ENCODE measurements at regions not wholly inside any gene's neighbourhood (a gene's known extent, or its start where the extent isn't known, plus 50 kb on each side); places are given as distances from the start of the nearest gene placed in this dataset.

DNA sequence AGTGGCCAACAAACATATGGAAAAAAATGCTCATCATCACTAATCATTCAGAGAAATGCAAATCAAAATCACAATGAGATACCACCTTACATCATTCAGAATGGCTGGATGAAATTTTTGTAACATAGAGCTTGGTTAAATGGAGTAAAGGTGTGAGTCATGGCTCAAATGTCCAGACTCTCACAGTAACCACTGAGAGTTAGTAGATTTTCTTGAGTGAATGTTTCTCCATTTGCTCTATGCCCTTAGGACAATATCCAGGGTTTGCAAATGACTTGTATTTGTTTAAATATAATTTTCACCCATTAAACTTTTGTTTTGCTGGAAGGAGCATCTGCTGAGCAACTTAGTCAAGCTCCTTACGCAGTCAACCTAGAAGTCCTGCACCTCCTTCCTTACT, 967.2 kb downstream of the XPNPEP1 start:
- ChIA-PET POLR2A (ENCODE audit: partially characterized antibody) (no interaction called here), CTCF (ENCODE audit: partially characterized antibody) (no interaction called here)
- DNase-seq (ENCODE audit: low read depth in 1 of 2, low spot score in 2 of 2) (no peak), FAIRE-seq (no peak)
- no peak overlapping the region for H3K4me2 ChIP-seq (ENCODE audit: insufficient read depth in 1 of 2, low read depth in 2 of 2, low read length in 2 of 2)
- no peak for TF ChIP-seq POLR2A (IDR thresholded peaks at IDR 0.05; ENCODE audit: control extremely low read depth in 1 of 2, low read depth in 2 of 2, low read length in 2 of 2)
- TF ChIP-seq GTF2F1 (IDR thresholded peaks at IDR 0.05; ENCODE audit: borderline replicate concordance, low read depth, low read length): no peak
- no peak for TF ChIP-seq BCL11A (IDR thresholded peaks at IDR 0.05; ENCODE audit: low read depth in 2 of 2, low read length in 2 of 2)
- TF ChIP-seq EP300 (IDR thresholded peaks at IDR 0.05; ENCODE audit: borderline replicate concordance in 1 of 2, low read depth in 2 of 2, low read length in 2 of 2): no peak
- TF ChIP-seq BACH1 (IDR thresholded peaks at IDR 0.05; ENCODE audit: low read length): no peak
- TF ChIP-seq CEBPB (IDR thresholded peaks at IDR 0.05; ENCODE audit: low read depth, low read length): no peak
- TF ChIP-seq EZH2 (IDR thresholded peaks at IDR 0.05; ENCODE audit: low read depth, low read length, severe bottlenecking): no peak
- no peaks in the 10 kb centered on the region for H3K27me3 ChIP-seq (replicated peaks in 1 of 4; ENCODE audit: control insufficient read depth in 3 of 4, extremely low read depth in 1 of 4, insufficient read depth in 3 of 4, low read length in 3 of 4)
- no peak overlapping the region for H4K91ac ChIP-seq (replicated peaks; ENCODE audit: insufficient read length, low read length)
- H4K5ac ChIP-seq (ENCODE audit: insufficient read length, low read depth, low read length): no peak overlapping the region
- no peaks in the 10 kb centered on the region for H3K79me1 ChIP-seq (ENCODE audit: low read depth, low read length)
- H3K23me2 ChIP-seq (ENCODE audit: low read depth, low read length): no peaks in the 10 kb centered on the region
- H3K9ac ChIP-seq (replicated peaks in 1 of 4; ENCODE audit: extremely low read depth in 1 of 4, low read depth in 3 of 4, low read length in 3 of 4): no peak overlapping the region
- 100% methylated on average over 1 of the region's 1 CpG; no CpG with 5 or more reads in 1 of the 2 experiments for WGBS, 2 experiments (ENCODE audit: extremely low coverage in 1 of 2, insufficient coverage in 1 of 2, insufficient read length in 1 of 2, insufficient replicate concordance in 2 of 2, low coverage in 1 of 2, low lambda C conversion rate in 2 of 2, missing lambda C conversion rate in 1 of 2)
- no peaks in the 10 kb centered on the region for H3K9me3 ChIP-seq (ENCODE audit: insufficient read depth in 2 of 2, low read depth in 1 of 2, low read length in 1 of 2)
- no peak overlapping the region for H3K4me3 ChIP-seq (ENCODE audit: extremely low read depth in 1 of 4, insufficient read depth in 2 of 4, low read depth in 3 of 4, low read length in 4 of 4)
- no peak overlapping the region for H3K18ac ChIP-seq (ENCODE audit: extremely low read depth, low read length)
- no peak overlapping the region for H2BK120ac ChIP-seq (replicated peaks; ENCODE audit: low read depth, low read length)
- no peak overlapping the region for H2BK15ac ChIP-seq (ENCODE audit: low read length)
- no peak overlapping the region for H3K27ac ChIP-seq (ENCODE audit: low read depth, low read length)
- no peak overlapping the region for H2AFZ ChIP-seq (ENCODE audit: low read length)
- no peak overlapping the region for H3K14ac ChIP-seq (ENCODE audit: insufficient read length)
- no peak overlapping the region for H3K4ac ChIP-seq (replicated peaks; ENCODE audit: insufficient read length, low read depth, low read length)
- H3K79me2 ChIP-seq (ENCODE audit: control insufficient read depth in 1 of 2, insufficient read depth in 2 of 2, low read length in 2 of 2): no peaks in the 10 kb centered on the region
- H4K20me1 ChIP-seq (replicated peaks in 1 of 2; ENCODE audit: control insufficient read depth in 1 of 2, insufficient read depth in 2 of 2, low read length in 2 of 2): no peaks in the 10 kb centered on the region
- H2BK12ac ChIP-seq (ENCODE audit: low read depth, low read length): no peak overlapping the region
- H2BK5ac ChIP-seq (ENCODE audit: low read depth, low read length): no peak overlapping the region
- no peak overlapping the region for H3K23ac ChIP-seq (ENCODE audit: insufficient read length)
- H2AK5ac ChIP-seq (ENCODE audit: low read depth, low read length): no peak overlapping the region
- no peak overlapping the region for H2BK20ac ChIP-seq (ENCODE audit: low read length)
- H3K56ac ChIP-seq (replicated peaks; ENCODE audit: insufficient read length, low read depth, low read length): no peak overlapping the region
- H4K8ac ChIP-seq (ENCODE audit: extremely low read depth, insufficient read depth, low read length): no peak overlapping the region
- no peaks in the 10 kb centered on the region for H3K4me1 ChIP-seq (replicated peaks in 1 of 4; ENCODE audit: control insufficient read depth in 3 of 4, insufficient read depth in 4 of 4, low read length in 3 of 4)
- H3K36me3 ChIP-seq (ENCODE audit: control insufficient read depth in 2 of 4, insufficient read depth in 4 of 4, low read length in 3 of 4): no peaks in the 10 kb centered on the region
